ENCODE measurements at regions not wholly inside any gene's neighbourhood (a gene's known extent, or its start where the extent isn't known, plus 50 kb on each side); places are given as distances from the start of the nearest gene placed in this dataset.

DNA sequence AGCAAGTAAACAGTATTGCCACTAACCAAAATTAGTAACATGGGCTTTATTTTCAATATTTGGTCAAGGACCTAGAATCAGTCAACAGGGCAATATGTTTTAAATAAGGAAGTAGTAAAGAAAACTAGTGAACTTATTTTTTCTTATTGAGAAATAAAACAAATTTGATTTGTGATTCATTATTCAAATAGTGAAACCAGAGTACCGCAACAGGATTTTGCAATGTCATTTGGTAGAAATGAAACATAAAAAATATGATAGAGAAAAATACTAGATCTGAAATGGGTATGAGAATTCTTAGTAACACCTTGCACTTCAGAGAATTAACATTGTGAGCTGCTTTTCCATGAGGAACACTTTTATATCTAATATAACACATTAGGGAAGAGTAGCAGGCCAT, 291.8 kb upstream of the GBE1 start:
- TF ChIP-seq, protein P1, sequence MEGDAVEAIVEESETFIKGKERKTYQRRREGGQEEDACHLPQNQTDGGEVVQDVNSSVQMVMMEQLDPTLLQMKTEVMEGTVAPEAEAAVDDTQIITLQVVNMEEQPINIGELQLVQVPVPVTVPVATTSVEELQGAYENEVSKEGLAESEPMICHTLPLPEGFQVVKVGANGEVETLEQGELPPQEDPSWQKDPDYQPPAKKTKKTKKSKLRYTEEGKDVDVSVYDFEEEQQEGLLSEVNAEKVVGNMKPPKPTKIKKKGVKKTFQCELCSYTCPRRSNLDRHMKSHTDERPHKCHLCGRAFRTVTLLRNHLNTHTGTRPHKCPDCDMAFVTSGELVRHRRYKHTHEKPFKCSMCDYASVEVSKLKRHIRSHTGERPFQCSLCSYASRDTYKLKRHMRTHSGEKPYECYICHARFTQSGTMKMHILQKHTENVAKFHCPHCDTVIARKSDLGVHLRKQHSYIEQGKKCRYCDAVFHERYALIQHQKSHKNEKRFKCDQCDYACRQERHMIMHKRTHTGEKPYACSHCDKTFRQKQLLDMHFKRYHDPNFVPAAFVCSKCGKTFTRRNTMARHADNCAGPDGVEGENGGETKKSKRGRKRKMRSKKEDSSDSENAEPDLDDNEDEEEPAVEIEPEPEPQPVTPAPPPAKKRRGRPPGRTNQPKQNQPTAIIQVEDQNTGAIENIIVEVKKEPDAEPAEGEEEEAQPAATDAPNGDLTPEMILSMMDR (IDR thresholded peaks at IDR 0.05; ENCODE audit: insufficient read depth, low read length): no peak
- TF ChIP-seq POLR2AphosphoS5 (IDR thresholded peaks at IDR 0.05; ENCODE audit: low read depth): no peak
- TF ChIP-seq, protein P2, sequence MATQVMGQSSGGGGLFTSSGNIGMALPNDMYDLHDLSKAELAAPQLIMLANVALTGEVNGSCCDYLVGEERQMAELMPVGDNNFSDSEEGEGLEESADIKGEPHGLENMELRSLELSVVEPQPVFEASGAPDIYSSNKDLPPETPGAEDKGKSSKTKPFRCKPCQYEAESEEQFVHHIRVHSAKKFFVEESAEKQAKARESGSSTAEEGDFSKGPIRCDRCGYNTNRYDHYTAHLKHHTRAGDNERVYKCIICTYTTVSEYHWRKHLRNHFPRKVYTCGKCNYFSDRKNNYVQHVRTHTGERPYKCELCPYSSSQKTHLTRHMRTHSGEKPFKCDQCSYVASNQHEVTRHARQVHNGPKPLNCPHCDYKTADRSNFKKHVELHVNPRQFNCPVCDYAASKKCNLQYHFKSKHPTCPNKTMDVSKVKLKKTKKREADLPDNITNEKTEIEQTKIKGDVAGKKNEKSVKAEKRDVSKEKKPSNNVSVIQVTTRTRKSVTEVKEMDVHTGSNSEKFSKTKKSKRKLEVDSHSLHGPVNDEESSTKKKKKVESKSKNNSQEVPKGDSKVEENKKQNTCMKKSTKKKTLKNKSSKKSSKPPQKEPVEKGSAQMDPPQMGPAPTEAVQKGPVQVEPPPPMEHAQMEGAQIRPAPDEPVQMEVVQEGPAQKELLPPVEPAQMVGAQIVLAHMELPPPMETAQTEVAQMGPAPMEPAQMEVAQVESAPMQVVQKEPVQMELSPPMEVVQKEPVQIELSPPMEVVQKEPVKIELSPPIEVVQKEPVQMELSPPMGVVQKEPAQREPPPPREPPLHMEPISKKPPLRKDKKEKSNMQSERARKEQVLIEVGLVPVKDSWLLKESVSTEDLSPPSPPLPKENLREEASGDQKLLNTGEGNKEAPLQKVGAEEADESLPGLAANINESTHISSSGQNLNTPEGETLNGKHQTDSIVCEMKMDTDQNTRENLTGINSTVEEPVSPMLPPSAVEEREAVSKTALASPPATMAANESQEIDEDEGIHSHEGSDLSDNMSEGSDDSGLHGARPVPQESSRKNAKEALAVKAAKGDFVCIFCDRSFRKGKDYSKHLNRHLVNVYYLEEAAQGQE (IDR thresholded peaks at IDR 0.05; ENCODE audit: insufficient replicate concordance, low read depth): no peak

All from HL-60 (cell line).